ENCODE measurements at regions not wholly inside any gene's neighbourhood (a gene's known extent, or its start where the extent isn't known, plus 50 kb on each side); places are given as distances from the start of the nearest gene placed in this dataset.

DNA sequence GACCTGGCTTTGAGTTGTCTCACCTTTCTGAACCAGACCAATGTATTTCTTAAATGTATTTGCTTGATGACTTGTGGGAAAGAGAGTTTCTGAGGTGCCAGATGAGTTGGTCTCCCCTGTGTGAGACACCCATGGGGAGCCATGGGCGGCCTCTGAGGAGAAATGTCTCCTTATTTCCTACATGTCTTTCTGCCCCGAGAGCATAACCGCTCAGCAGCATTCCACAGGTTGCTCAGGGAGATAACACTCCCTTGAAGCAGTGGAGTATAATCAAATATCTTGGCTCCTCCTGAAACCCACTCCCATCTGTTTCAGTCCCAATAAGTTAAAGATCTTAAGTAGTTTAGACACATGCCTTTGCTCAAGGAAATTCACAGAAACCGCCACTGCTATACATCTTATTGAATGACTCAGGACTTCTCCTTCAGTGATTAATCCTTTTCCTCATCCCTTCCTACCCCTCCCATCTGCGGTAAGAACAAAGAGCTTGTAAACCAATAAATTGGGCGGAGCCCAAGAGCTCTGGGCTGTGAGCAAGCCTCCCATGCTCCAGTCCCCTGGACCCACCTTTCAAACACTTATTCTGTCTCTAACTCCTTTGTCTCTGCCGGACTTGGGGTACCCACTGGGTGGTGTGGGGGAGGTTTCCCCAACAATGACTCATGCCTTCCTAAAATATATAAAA lies 285.5 kb upstream of the LRRTM4 start:
- TF ChIP-seq NR2F2 (IDR thresholded peaks at IDR 0.05) (no peak), CTCF (IDR thresholded peaks at IDR 0.05; ENCODE audit: low read depth, low read length, missing input control) (no peak)
